HUES6 (cell line): ENCODE measurements at regions not wholly inside any gene's neighbourhood (a gene's known extent, or its start where the extent isn't known, plus 50 kb on each side); places are given as distances from the start of the nearest gene placed in this dataset.

Source experiments
- H3K27ac ChIP-seq: 2 replicates; pipeline ENCODE4 v1.7.0; 2013; ENCODE audit warnings: low read depth, mild to moderate bottlenecking, low read length, inconsistent platforms
- H3K27me3 ChIP-seq: 2 replicates; pipeline ENCODE4 v1.6.1; 2013; ENCODE audit warnings: low read length; ENCODE audit not compliant: control insufficient read depth, insufficient read depth
- H3K36me3 ChIP-seq: 2 replicates; pipeline ENCODE4 v1.6.1; 2013; ENCODE audit warnings: low read length; ENCODE audit not compliant: control insufficient read depth, insufficient read depth
- H3K4me1 ChIP-seq: 2 replicates; pipeline ENCODE4 v1.6.1; 2013; ENCODE audit warnings: low read length; ENCODE audit not compliant: control insufficient read depth, insufficient read depth
- H3K4me3 ChIP-seq: 2 replicates; pipeline ENCODE4 v1.5.1; 2013; ENCODE audit warnings: low read depth, low read length
- H3K9ac ChIP-seq: one replicate; pipeline ENCODE4 v1.6.1; 2013; ENCODE audit warnings: mild to moderate bottlenecking, low read length
- H3K9me3 ChIP-seq: 2 replicates; pipeline ENCODE4 v1.6.1; 2013; ENCODE audit warnings: low read depth, low read length; ENCODE audit not compliant: control insufficient read depth, insufficient read depth

GRCh38 chr9:109549386-109549785 is 51.3 kb upstream of the PTPN3 start:
- no peaks in the 10 kb centered on the region for H3K36me3 ChIP-seq
- H3K4me1 ChIP-seq: no peaks in the 10 kb centered on the region
- peaks cover 13% of the 10 kb centered on the region for H3K9me3 ChIP-seq
- no peak overlapping the region for H3K4me3 ChIP-seq
- H3K9ac ChIP-seq: no peak overlapping the region
- H3K27me3 ChIP-seq: no peaks in the 10 kb centered on the region
- no peak overlapping the region for H3K27ac ChIP-seq

DNA sequence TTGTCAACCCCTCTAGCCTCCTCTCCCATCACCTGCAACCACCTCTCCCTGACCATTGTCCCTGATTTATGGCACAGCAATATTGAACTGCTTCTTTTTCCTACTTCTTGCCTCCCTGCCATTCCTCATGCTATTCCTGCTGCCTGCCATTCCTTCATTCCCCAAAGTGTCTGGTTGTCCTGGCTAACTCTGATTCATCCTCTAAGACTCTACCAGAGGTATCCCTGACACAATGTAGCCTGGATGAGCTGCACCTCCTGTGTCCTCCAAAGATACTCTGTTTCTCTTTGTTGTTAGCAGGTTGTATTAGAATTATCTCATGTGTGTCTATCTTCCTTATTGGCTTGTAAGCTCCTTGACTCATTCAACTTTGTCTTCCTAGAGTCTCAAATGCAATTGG is 53.5 kb upstream of the PTPN3 start:
- H3K9me3 ChIP-seq: peaks cover 5% of the 10 kb centered on the region; the same call in 1 of the 2 replicates
- no peak overlapping the region for H3K9ac ChIP-seq
- no peaks in the 10 kb centered on the region for H3K27me3 ChIP-seq
- H3K36me3 ChIP-seq: no peaks in the 10 kb centered on the region
- no peak overlapping the region for H3K4me3 ChIP-seq
- H3K27ac ChIP-seq: no peak overlapping the region
- H3K4me1 ChIP-seq: peaks cover 16% of the 10 kb centered on the region

DNA sequence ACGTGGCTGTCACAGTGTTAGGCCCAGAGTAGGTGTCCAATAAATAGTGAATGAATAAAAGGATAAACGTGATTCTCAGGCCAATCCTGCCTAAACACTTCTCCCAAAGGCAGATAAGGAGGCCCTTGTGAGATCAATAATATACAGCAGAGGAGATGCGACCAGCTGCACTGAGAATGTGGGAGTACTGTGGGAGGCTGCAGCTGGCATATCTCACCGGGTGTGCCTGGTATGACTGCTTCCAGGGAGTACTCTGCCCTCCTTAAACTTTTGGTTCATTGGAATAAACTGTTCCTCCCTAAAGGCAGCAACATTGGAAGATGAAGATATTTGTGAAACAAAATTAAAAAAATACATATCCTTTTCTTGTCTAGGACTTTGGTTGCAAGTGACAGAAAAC is 57.1 kb upstream of the PTPN3 start:
- H3K27ac ChIP-seq: peak overlapping the region; percentile 18; the same call in 1 of the 2 replicates

DNA sequence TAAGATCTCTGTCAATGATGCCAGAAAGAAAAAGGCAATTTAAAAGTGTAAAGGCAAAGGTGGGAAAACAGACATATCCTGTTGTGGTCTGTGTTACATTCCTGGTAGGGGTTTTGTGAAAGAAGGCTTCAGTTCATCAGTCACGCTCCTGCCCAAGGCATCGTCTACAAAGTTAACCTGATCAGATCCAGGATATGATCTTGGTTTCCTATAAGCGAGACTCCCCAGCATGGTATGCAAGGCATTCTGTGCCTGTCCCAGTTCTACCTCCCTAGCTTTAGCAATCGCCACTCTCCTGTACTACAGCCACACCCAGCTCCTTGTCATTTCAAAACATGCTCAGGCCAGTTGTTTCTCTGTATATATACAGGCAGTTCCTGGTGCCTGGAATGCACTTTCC is 58.0 kb upstream of the PTPN3 start:
- Histone ChIP-seq H3K9ac (no peak overlapping the region), H3K4me3 (no peak overlapping the region; the same call in 1 of the 2 replicates), H3K27me3 (no peaks in the 10 kb centered on the region), H3K4me1 (peaks cover 25% of the 10 kb centered on the region), H3K9me3 (no peaks in the 10 kb centered on the region), H3K27ac (peak overlapping the region; percentile 18; the same call in 1 of the 2 replicates), H3K36me3 (no peaks in the 10 kb centered on the region)

More for the DNA sequence above, 57.1 kb upstream of the PTPN3 start:
- no peaks in the 10 kb centered on the region for H3K36me3 ChIP-seq
- H3K4me1 ChIP-seq: peaks cover 25% of the 10 kb centered on the region
- no peak overlapping the region for H3K4me3 ChIP-seq
- no peaks in the 10 kb centered on the region for H3K9me3 ChIP-seq
- H3K9ac ChIP-seq: no peak overlapping the region
- no peaks in the 10 kb centered on the region for H3K27me3 ChIP-seq

DNA sequence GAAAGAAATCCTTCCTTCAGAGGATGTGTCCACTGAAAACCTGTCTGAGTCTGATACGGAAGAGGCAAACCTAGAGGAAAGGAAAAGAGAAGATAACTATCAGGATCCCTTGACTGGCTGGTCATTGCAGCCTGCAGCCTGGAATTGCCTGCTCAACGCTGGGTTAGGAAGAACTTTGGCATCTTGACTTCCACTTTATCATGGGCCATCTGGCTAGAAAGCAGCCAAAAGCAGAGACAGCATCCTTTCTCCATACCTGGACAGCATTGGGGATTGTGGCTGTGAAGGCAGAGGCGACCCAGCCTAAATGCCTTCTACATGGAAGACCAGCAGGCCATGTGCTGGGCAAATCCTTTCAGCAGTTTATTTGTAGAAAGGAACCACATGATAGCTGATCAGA is 58.7 kb upstream of the PTPN3 start:
- H3K27me3 ChIP-seq: no peaks in the 10 kb centered on the region

GRCh38 chr9:109557481-109557880 is 59.4 kb upstream of the PTPN3 start:
- no peak overlapping the region for H3K9ac ChIP-seq
- no peaks in the 10 kb centered on the region for H3K36me3 ChIP-seq
- H3K27ac ChIP-seq: no peak overlapping the region
- peaks cover 25% of the 10 kb centered on the region for H3K4me1 ChIP-seq
- no peaks in the 10 kb centered on the region for H3K9me3 ChIP-seq
- H3K27me3 ChIP-seq: no peaks in the 10 kb centered on the region
- H3K4me3 ChIP-seq: no peak overlapping the region

More for the DNA sequence above, 58.7 kb upstream of the PTPN3 start:
- H3K4me3 ChIP-seq: no peak overlapping the region
- no peak overlapping the region for H3K27ac ChIP-seq
- H3K9me3 ChIP-seq: no peaks in the 10 kb centered on the region
- H3K9ac ChIP-seq: no peak overlapping the region
- no peaks in the 10 kb centered on the region for H3K36me3 ChIP-seq
- H3K4me1 ChIP-seq: peaks cover 25% of the 10 kb centered on the region

DNA sequence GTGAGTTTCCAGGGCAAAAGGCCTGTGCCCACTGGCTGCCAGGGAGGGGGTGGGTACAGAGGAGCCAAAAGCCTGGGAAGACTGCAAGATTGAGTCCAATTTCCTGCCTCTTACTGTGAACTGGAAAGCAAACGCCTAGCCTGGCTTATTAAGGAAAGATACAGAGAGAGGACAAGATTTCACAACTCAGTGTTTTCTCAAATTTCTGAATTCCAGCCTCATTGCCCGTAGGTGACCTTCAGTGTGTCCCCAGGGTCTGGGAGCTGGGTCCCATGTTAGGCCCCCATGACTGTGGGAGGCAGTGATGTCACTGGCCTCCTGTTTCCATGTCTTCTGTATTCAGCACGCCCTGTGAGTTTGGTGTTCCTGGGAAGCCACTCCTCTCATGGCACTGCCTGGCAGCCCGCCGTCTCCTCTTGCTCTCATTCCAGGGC is 60.6 kb upstream of the PTPN3 start:
- Histone ChIP-seq H3K4me1 (peaks cover 25% of the 10 kb centered on the region), H3K9ac (no peak overlapping the region), H3K36me3 (no peaks in the 10 kb centered on the region), H3K27ac (no peak overlapping the region), H3K4me3 (no peak overlapping the region), H3K9me3 (no peaks in the 10 kb centered on the region), H3K27me3 (no peaks in the 10 kb centered on the region)

GRCh38 chr9:109560470-109561132 is 62.5 kb upstream of the PTPN3 start:
- H3K27ac ChIP-seq: no peak overlapping the region
- H3K9ac ChIP-seq: no peak overlapping the region
- no peak overlapping the region for H3K4me3 ChIP-seq
- H3K9me3 ChIP-seq: no peaks in the 10 kb centered on the region
- no peaks in the 10 kb centered on the region for H3K36me3 ChIP-seq
- no peaks in the 10 kb centered on the region for H3K27me3 ChIP-seq
- peaks cover 19% of the 10 kb centered on the region for H3K4me1 ChIP-seq

DNA sequence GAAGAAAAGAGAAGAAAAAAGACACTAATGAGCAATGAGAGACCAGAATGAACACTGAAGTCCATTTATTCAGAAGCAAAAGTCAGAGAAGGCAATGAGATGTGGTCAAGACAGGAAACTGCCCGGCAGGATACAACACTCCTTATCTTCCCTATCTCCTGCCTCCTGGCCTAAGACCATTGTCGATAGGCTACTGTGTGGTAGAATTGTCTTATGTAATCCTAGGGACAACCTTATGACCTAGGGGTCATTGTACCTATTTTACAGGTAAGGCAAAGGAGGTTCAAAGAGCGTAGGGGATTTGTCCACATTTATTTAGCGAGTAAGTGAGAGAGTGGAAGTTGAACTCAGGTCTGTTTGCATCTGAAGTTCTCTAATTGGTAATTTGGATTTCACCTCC is 63.0 kb upstream of the PTPN3 start:
- no peaks in the 10 kb centered on the region for H3K27me3 ChIP-seq
- H3K27ac ChIP-seq: no peak overlapping the region
- H3K4me1 ChIP-seq: peaks cover 14% of the 10 kb centered on the region
- H3K9me3 ChIP-seq: no peaks in the 10 kb centered on the region
- no peaks in the 10 kb centered on the region for H3K36me3 ChIP-seq
- no peak overlapping the region for H3K9ac ChIP-seq
- H3K4me3 ChIP-seq: no peak overlapping the region

DNA sequence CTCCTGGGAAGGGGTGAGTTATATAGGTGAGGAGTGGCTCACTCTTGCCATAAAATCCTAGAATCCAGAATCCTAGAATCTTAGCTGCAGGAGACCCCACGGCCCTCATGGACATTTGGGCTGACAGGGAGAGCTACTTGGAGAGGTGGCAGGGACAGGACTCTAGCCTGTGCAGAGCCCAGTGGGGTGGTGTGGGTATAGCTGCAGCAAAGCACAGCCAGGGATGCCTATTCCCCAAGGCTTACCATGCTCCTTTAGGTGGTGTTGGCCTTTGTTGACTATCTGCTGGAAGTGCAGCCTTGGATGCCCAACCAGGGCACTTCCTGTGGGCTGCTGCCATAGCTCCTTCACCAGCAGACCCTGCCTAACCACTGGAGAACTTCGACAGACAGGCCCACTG is 70.0 kb upstream of the PTPN3 start:
- Histone ChIP-seq H3K9ac (no peak overlapping the region), H3K4me3 (no peak overlapping the region), H3K27ac (no peak overlapping the region), H3K4me1 (no peaks in the 10 kb centered on the region), H3K9me3 (no peaks in the 10 kb centered on the region), H3K36me3 (no peaks in the 10 kb centered on the region), H3K27me3 (no peaks in the 10 kb centered on the region)

- H3K27ac ChIP-seq: no peak overlapping the region
- H3K4me1 ChIP-seq: no peaks in the 10 kb centered on the region
- no peak overlapping the region for H3K9ac ChIP-seq
- H3K27me3 ChIP-seq: no peaks in the 10 kb centered on the region
- H3K9me3 ChIP-seq: no peaks in the 10 kb centered on the region
- no peaks in the 10 kb centered on the region for H3K36me3 ChIP-seq
- H3K4me3 ChIP-seq: no peak overlapping the region
Measured at GRCh38 chr9:109568568-109569210, 70.6 kb upstream of the PTPN3 start.
